GM21528 (cell line): ENCODE measurements at regions not wholly inside any gene's neighbourhood (a gene's known extent, or its start where the extent isn't known, plus 50 kb on each side); places are given as distances from the start of the nearest gene placed in this dataset.
"Not testable (repeated sequence)": the region's sequence is repeated elsewhere in the genome, so short reads cannot be mapped to it uniquely, and the experiment has no call there.

Source experiments
- ATAC-seq: cut with Tn5 transposase; IDR thresholded peaks from one replicate; pipeline ENCODE4 v1.9.1; 2021; ENCODE audit warnings: mild to moderate bottlenecking, moderate library complexity; ENCODE audit not compliant: unreplicated experiment, low FRiP score

- no peak for ATAC-seq
Measured at GRCh38 chr6:80862756-80863155, 756.3 kb downstream of the BCKDHB start.

GRCh38 chr6:80860107-80860506 lies 753.6 kb downstream of the BCKDHB start:
- no peak for ATAC-seq

GRCh38 chr6:80847973-80848372 lies 741.5 kb downstream of the BCKDHB start:
- ATAC-seq, result not testable (repeated sequence)

- no peak for ATAC-seq
Measured at GRCh38 chr6:80832337-80832736, 725.9 kb downstream of the BCKDHB start.

GRCh38 chr6:80793411-80793810 lies 686.9 kb downstream of the BCKDHB start:
- ATAC-seq, result no peak

- ATAC-seq, result no peak
Measured at GRCh38 chr6:80792151-80792550, 685.7 kb downstream of the BCKDHB start.

GRCh38 chr6:80789912-80790570 lies 683.6 kb downstream of the BCKDHB start:
- ATAC-seq, result no peak

GRCh38 chr6:80783271-80783670 lies 676.8 kb downstream of the BCKDHB start:
- not testable (repeated sequence) for ATAC-seq

GRCh38 chr6:80771941-80772340 lies 665.5 kb downstream of the BCKDHB start:
- ATAC-seq, result no peak

GRCh38 chr6:80769106-80769505 lies 662.6 kb downstream of the BCKDHB start:
- ATAC-seq, result no peak

- no peak for ATAC-seq
Measured at GRCh38 chr6:80767808-80768207, 661.3 kb downstream of the BCKDHB start.

- ATAC-seq, result no peak
Measured at GRCh38 chr6:80744213-80744612, 637.7 kb downstream of the BCKDHB start.

GRCh38 chr6:80742481-80742880 lies 636.0 kb downstream of the BCKDHB start:
- no peak for ATAC-seq

- ATAC-seq, result no peak
Measured at GRCh38 chr6:80733641-80734040, 627.2 kb downstream of the BCKDHB start.

GRCh38 chr6:80728830-80729229 lies 622.4 kb downstream of the BCKDHB start:
- no peak for ATAC-seq

- ATAC-seq, result no peak
Measured at GRCh38 chr6:80728101-80728750, 621.8 kb downstream of the BCKDHB start.

GRCh38 chr6:80725156-80725930 lies 618.9 kb downstream of the BCKDHB start:
- ATAC-seq, result no peak

GRCh38 chr6:80720824-80721223 lies 614.4 kb downstream of the BCKDHB start:
- ATAC-seq, result no peak

- no peak for ATAC-seq
Measured at GRCh38 chr6:80714513-80714912, 608.0 kb downstream of the BCKDHB start.

- no peak for ATAC-seq
Measured at GRCh38 chr6:80698459-80698858, 592.0 kb downstream of the BCKDHB start.

- no peak for ATAC-seq
Measured at GRCh38 chr6:80696268-80696667, 589.8 kb downstream of the BCKDHB start.
